ENCODE measurements at regions not wholly inside any gene's neighbourhood (a gene's known extent, or its start where the extent isn't known, plus 50 kb on each side); places are given as distances from the start of the nearest gene placed in this dataset.

DNA sequence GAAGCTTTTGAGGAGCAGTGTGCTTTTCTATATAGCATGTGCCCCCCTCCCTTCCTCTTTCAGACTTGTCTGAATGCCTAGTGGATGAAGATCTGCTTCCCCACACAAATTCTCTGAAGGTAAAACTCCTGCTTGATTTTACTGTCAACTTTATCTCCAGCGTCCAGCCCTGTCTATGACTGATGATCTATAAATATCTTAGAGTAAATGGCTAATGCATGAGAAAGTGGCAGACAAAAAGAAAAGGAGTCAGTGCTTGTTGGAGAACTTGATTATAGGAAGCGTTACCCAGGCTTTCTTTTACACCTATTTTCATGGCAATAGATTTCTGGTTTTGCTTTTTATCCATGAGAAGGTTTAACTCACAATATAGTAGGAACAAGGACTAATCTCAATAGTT lies 168.3 kb upstream of the HS3ST1 start:
- DNase-seq (ENCODE audit: low read depth): no peak

DNA sequence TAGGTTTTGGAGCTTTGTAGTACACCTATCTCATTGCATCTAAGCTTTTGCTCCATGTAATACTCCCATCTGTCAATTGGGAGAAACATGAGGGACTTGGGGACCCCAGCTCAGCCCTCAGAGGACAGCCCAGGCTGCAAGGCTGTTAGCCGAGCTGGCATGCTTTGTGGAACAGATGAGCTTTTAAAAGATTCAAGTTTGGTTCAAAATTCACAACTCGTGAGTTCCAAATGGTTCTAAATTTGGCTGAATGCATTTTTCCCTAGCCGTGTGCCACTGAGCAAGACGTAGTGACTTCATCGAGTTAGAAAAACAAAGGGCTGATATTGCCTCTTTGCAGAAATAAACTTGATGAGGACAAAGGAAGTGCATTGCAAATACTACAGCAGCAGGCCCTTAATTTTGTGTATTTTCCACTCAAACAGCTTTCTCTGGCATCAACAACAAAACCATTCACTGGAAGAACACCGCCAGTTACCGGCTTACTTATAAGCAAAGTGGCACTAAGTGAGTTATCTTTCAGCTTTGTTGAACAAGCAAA lies 165.0 kb upstream of the HS3ST1 start:
- no peak for DNase-seq (ENCODE audit: low read depth)

DNA sequence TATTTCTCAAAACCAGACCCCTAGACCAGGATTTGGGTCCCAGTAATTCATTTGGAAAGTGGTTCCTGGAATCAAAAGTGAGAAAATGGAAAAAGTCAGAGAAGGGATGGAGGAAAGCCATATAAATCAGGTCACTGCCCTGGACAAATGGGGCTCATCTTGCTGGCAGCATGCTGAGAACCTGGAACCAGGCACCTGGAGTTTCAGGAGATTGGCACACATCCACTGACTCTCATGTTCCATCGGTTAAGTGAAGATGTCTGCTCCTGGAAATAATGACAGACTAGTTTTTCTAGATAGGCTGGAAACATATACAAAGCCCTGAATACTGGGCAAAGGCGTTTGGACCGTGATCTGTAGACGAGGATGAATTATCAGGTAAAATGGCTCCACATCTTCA lies 163.6 kb upstream of the HS3ST1 start:
- DNase-seq (ENCODE audit: low read depth): no peak

DNA sequence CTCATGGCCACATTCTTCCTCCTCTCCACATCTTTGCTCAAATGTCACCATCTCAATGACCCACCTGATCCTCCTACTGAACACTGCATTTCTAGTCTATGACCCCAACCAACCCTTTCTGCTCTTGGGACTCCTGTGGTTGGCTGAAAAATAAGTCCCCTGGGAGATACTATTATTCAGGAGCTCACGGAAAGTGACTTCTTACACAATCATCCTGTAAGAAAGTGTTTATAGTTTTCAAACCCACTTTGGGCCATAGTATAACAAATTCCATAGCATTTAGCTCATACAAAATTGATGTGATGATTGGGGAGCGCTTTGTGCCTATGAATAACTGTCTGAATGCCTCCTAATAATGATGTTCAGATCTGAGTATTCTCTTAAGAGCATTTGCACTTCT lies 161.4 kb upstream of the HS3ST1 start:
- DNase-seq (ENCODE audit: low read depth): no peak

DNA sequence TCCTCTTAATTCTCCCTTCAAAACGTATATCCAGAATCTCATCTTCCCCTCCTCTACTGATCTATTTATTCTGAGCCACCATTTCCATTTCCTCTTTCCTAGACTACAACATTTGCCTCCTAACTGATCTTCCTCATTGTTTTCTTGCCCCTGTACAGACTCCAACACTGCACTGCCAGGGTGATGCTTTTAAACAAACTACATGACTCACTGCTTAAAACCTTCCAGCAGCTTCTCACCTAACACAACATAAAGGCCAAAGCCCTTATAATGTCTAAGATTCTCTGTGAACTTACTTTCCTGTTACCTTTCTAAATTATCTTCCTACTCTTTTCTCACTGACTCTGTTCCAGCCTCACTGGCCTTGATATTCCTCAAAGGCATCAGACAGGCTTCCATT lies 161.0 kb upstream of the HS3ST1 start:
- no peak for DNase-seq (ENCODE audit: low read depth)

DNA sequence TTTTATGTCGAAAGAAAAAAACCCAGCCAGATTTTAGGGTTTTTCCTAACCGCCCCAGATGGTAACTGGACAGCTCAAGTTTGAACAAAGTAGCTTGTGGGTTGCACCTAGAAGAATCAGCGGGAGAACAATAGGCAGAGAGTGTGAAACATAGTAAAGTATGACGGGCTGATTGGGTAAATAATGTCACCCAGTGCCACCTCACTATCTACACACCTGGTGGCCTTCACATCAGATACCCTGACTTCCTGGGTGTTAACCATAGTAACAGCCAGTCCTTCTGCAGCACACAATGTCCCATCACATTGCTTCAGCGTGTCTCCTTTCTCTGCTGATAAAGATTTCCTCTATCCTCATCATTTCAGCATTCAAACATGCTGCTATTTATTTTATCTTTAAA lies 159.1 kb upstream of the HS3ST1 start:
- DNase-seq (ENCODE audit: low read depth): no peak

DNA sequence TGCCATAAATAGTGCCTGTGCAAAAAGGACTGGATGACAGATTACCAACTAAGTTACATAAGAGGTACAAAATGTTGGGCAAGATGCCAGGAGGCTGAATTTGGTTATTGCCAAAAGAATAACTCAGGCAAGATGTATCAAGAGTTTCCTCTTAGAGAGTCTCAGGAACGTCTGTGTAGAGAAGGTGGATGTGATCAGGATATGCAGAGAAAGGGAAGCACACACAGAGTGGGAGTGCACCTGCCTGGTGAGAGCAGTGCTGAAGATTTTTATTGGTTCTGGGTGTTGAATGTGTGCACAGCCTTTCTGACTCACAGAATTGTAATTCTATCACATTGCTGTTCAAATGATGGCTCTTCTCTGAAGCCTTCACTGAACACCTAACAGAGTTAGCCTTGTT lies 156.8 kb upstream of the HS3ST1 start:
- no peak for DNase-seq (ENCODE audit: low read depth)

DNA sequence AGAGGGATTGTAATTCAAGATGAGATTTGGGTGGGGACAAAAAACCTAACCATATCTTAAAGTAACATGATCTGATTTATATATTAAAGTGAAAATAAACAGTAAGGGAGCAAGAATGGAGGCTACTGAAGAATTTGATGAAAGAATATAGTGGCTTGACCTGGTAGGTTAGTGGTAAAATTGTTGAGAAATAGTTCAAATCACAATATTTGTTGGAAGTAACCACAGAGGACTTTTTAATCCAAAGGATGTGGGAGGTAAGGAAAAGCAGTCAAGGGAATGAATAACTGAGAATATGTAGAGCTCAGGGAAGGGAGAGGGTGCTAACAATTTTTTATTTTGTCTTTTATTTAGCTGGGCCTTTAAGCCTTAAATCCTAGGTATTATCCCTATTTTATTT lies 139.8 kb upstream of the HS3ST1 start:
- DNase-seq (ENCODE audit: low read depth): no peak

DNA sequence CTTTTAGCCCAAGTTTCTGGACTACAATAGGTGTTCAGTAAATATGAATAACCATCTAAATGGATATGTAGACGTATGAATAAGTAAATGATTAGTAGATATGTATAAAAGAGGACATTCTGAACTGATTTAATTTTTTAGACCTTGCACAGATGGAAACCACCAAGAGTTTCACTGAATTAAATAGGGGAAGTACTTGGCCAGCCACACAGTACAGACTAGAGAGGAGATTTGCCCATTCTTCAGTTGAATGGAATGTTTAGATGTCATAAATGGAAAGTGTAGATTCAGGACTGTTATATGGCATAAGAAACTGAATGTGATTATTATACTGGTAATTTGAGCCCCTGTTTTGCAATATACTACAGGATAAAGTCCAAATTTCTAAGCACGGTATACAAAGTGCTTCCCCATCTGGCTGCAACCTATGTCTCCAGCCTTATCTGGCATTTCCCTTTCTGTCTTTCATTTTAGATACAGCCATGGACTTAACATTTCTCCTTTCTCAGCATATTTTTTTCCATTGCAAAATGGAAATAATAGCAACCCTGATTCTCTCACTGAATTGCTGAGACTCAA lies 137.8 kb upstream of the HS3ST1 start:
- no peak for DNase-seq (ENCODE audit: low read depth)

DNA sequence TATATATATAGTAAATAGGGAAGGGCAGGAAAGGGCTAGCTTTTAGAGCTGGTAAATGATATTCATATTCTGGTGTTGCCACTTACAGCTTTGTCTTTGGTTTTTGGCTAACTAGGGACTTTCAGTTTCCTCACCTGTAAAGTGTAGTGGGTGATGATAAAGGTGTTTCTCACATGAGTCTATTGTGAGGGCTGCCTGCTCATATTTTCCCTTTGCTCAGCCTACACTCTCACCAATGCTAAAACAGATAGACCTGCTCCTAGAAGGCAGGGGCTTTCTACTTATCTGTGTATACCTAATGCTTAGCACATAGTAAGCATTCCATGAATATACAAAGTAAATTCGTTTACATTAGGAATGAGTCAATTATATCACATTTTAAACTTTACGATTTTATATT lies 137.2 kb upstream of the HS3ST1 start:
- no peak for DNase-seq (ENCODE audit: low read depth)

DNA sequence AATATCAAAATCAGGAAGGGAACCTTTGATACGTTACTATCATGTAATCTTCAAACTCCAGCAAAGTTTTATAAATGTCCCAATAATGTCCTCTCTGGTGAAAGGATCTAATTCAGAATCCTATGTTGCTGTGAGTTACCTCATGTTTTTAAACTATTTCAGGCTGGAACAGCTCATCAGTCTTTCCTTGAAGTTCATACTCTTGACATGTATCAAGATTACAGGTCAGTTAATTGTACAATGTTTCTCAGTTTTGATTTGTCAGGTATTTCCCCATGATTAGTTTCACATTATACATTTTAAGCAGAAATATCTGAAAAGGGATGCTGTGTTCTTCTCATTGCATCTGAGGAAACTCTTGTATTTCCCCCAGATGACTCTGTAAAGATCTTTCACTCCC lies 136.5 kb upstream of the HS3ST1 start:
- DNase-seq (ENCODE audit: low read depth): no peak

DNA sequence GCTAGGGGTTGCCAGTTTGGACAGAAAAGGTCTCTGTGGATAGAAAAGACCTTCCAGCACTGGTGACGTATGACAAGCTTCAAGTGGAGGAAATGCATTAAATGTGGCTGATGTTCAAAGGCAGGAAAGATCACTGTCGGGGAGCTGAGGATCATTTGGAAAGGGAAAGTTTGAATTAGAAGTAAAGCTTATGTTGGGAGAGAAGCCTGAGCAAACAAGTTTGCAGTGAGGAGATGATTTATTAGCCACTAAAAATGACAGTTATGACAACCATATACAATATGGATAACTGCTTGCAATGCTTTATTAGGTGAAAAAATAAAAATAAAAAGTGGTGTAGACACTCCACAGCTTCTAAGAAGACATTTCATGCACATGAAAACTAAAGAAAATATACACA lies 135.3 kb upstream of the HS3ST1 start:
- DNase-seq (ENCODE audit: low read depth): no peak

DNA sequence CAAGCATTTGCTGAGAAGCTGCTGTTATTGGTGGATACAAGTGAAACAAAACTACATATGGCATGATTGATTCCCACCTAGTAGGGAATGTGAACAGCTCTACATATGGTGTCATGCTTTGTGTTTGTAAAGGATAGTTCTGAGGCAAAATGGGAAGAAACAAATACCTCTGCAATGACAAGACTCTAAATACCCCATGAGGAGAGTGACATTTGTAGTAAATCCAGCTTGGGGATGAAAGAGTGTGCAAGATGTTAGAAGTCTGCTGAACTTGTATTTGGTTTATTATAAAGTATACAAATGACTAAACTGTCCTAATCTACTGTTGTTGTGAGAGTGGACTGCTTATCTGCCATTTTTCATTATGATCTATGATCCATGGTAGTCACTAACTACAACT lies 120.8 kb upstream of the HS3ST1 start:
- DNase-seq (ENCODE audit: low read depth): no peak

DNA sequence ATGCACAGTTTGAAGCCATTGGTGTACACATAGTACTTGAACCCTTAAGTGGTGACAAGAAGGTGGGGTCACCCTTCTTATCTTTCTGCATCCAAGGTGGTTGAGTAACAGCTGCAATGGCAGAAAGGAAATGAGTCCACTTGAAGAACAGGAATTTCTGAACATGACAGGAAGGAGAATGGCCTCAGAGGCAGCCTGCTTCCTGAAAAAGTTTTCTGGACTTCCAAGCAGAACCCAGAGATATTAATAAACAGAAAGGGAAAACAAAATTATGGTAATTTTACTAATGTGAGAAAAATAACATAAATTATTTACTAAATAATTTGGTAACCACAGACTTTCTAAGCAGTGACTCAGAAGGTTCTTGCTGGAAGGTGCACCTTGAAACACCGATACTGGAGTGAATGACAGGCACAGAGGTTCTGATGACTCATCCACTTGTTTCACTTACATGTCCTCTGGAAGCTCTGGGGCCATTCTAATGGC lies 119.9 kb upstream of the HS3ST1 start:
- no peak for DNase-seq (ENCODE audit: low read depth)

DNA sequence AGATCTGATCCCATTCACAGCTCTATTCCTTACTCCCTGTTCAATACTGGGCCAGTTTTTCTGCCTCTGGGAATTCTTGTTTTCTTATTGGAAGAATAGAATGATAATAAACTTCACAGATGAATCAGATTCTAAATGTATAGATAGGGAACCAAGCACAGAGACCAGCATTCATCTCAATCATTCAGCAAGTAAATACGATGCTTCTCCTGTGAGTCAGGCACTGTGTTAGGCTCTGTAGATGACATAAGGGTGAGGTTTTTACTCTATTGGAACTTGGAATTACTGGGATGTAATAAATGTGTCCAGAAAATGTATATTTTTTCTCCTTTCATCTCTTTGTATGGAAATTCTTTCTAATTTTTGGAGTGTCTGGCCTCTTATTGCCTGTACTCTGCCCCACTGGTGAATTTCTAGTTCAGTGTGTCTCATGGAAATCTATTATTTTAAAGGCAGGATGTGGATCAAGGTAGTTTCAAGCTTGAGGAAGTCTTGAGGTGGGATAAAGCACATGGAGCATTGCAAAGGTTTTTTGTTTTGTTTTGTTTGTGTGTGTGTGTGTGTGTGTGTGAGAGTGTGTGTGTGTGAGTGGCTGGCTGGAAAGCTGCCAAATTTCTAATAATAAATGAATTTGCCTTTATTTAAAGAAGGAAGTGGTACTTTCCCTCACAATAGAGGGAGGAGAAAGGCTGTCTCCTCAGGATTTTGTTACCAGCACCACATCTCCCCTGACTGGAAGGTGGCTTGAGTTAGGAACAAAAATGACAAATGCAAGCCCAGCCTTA lies 117.9 kb upstream of the HS3ST1 start:
- no peak for DNase-seq (ENCODE audit: low read depth)

DNA sequence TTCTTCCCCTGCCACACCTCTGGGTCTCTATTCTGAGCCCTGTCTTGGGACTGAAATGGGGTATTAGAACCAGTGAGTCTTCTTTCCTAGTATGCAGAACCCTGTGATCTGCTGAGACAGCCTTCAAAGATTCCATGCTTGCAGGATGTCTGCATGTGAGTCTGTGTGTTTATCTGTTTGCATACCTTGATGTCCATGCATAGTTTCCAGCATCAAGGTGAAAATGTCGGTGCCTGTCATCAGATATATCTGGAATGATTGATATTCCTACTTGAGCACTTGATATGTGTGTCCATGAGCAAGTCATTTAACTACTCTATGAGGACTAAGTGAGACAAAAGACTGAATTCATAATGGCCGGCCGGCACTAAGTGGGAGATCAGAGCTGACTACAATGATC lies 117.0 kb upstream of the HS3ST1 start:
- no peak for DNase-seq (ENCODE audit: low read depth)

DNA sequence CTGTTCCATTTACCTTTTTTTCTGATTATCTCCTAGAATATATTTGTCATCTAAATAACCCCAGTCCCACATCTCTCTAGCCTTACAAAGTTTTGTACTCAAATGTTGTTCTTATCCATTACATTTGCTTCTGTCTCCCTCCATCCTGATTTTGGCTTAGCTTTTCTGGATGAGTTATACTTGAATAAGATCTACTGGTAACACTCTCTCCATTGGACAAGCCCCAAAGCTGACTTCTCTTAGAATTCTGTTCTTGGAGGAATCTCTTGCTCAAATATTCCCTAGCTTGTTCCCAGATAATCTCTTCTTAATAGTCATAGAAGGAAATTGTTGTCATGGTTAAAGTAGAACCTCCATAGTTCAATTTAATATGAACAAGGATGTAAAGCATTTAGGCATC lies 115.5 kb upstream of the HS3ST1 start:
- no peak for DNase-seq (ENCODE audit: low read depth)

DNA sequence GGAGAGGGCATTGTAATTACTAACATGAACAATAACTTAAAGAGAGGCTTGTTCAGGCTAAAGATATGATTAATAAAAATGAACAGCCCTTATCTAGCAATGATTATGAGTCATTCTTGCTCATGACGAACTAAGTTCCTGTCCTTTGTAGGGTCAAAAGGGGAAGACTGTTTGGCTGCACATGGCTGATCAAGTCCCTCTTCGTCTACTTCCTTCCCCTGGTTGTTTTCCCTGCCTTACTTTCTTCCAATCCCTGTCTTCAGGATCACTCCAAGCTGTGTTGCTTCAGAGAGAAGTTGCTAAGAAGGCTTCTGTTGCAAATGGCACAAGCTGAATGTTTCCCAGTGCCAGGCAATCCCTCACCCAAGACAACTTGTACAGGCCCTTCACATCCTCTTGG lies 115.0 kb upstream of the HS3ST1 start:
- no peak for DNase-seq (ENCODE audit: low read depth)

DNA sequence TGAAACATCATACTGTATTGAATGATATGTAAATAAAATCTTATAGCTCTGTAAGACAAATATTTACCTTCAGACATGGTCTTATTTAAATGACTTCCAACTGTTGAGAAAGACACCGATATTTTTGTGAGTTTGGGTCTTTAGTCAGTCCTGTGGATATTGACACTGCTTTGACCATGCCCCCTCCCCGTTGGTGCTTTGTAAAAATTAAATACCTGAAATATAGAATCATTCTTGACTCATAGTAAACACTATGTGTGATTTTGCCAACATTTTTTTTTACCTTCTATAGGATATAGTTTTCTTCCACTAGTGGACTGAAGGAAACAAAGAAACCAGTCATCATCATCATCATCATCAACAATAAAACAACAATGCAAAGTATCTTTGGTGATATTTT lies 114.3 kb upstream of the HS3ST1 start:
- DNase-seq (ENCODE audit: low read depth): no peak

DNA sequence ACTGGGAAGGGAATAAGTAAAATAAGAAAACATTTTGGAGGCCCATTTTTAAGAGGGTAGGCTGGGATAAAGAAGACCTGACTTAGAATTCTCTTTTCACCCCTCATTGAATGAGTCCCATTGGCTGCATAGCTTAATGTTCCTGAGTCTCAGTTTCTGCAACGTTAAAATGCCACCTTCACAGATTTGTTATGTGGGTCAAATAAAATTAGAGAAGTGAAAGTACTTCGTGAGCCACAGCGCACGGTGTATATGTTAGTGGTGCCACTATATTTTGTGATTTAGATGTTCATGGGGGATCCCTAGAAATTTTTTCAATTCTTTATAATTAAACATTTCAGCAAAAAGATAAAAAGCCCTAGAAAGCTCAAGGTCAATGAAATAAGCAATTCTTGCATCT lies 109.2 kb upstream of the HS3ST1 start:
- no peak for DNase-seq (ENCODE audit: low read depth)

DNA sequence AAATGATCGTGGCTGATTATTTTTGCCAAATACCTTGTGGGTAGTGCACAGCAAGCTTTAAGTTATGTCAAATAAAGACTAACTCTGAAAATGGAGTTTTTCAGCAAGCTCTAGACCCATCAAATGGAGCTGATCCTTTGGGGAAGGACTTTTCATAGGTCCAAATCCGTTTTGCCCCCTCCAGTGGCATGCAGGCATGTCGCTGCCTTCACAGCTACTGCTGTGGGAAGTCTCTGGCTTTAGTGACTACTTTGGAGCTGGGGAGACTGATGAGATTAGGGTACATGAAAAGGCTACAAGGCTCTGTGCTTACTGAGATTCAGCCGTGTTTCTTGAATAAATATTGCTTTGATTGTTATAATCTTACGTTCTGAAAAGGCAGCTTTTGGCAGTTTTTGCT lies 106.6 kb upstream of the HS3ST1 start:
- no peak for DNase-seq (ENCODE audit: low read depth)

DNA sequence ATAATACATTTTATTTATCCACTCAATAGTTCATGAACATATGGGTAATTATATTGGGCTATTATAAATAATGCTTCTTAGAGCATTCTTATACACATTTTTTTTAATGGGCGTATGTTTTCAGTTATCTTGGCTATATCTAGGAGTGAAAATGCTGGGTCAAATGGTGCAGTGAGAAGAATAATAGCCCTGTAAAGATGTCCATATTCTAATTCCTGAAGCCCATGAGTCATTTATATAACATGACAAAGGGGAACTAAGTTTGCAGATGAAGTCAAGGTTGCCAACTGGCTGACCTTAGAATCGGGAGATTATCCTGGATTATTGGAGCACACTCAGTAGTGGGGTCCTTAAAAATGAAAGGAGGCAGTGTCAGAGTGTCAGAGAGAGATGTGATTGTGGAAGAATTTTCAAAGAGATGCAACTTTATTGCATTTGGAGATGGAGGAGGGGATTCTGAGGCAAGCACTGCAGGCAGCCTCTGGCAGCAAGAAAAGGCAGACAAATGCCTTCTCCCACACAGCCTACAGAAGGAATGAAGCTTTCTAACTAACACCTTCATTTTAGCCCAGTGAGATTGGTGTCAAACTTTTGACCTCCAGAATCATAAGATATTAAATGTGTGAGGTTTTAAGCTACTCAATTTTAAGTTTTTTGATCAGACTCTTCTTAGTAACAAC lies 106.1 kb upstream of the HS3ST1 start:
- DNase-seq (ENCODE audit: low read depth): no peak

DNA sequence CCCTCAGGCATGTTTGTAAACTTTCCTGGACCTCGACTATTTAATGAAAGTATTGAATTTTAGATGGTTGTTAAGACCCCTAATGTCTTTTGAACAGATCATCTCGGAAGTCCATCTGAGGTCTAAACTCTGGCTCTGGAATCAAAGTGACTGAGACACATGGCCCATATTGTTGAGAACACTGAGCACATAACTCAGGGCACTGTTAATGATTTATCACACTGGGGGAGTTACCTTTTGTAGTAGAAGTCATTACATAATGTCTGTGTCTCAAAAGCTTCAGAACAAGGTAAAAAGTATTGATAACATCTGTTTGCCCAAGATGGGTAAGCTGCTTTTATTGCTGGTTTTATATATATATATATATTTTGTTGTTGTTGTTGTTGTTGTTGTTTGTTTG lies 103.4 kb upstream of the HS3ST1 start:
- no peak for DNase-seq (ENCODE audit: low read depth)
